CD4-positive, alpha-beta memory T cell (primary cell): ENCODE measurements at regions not wholly inside any gene's neighbourhood (a gene's known extent, or its start where the extent isn't known, plus 50 kb on each side); places are given as distances from the start of the nearest gene placed in this dataset.
A peak's percentile ranks its signal among the peaks of the same experiment; 100 is the strongest.

Experiments
- CTCF ChIA-PET: fragments of 350-600 bp; sonication (Branson Sonifier 250); formaldehyde crosslinking; loops from one replicate; lab custom pipeline; 2021; ENCODE audit warnings: inconsistent platforms; ENCODE audit not compliant: partially characterized antibody; lab: Charles Lee
- POLR2A ChIA-PET: fragments of 350-600 bp; sonication (Branson Sonifier 250); formaldehyde crosslinking; loops from one replicate; lab custom pipeline; 2021; ENCODE audit not compliant: partially characterized antibody; lab: Charles Lee
- DNase-seq, 5 donors: peaks; one replicate each; pipeline versions ENCODE4 v3.0.0 to v3.0.0-alpha.2; 2020 to 2022; ENCODE audit warnings: mixed read lengths in 1 of 5
- H3K27ac ChIP-seq: one replicate; pipeline ENCODE4 v1.7.0; 2013; ENCODE audit warnings: low read depth, low read length
- H3K27me3 ChIP-seq: 2 replicates; pipeline ENCODE4 v1.7.0; 2013; ENCODE audit warnings: mild to moderate bottlenecking, low read length, moderate library complexity; ENCODE audit not compliant: insufficient read depth
- H3K36me3 ChIP-seq: 2 replicates; pipeline ENCODE4 v1.7.0; 2013; ENCODE audit warnings: mild to moderate bottlenecking, low read length, moderate library complexity; ENCODE audit not compliant: insufficient read depth
- H3K4me1 ChIP-seq: 2 replicates; pipeline ENCODE4 v1.7.0; 2013; ENCODE audit warnings: mild to moderate bottlenecking, low read length, moderate library complexity; ENCODE audit not compliant: insufficient read depth
- H3K4me3 ChIP-seq, 2 donors: one replicate each; pipeline ENCODE4 v1.7.0; 2013; ENCODE audit warnings: low read length in 2 of 2, mild to moderate bottlenecking in 1 of 2
- H3K9me3 ChIP-seq, 2 donors: one replicate each; pipeline ENCODE4 v1.7.0; 2013; ENCODE audit warnings: low read length in 2 of 2, control low read depth in 1 of 2; ENCODE audit not compliant: control insufficient read depth in 1 of 2
- H3K27ac Mint-ChIP-seq, 7 donors: one replicate each; pipeline ENCODE4 v1.8.0; 2020 to 2021; ENCODE audit warnings: mixed read lengths in 7 of 7, mild to moderate bottlenecking in 6 of 7, inconsistent platforms in 3 of 7, moderate library complexity in 3 of 7
- H3K27me3 Mint-ChIP-seq, 2 donors: one replicate each; pipeline ENCODE4 v1.8.0; 2020 to 2021; ENCODE audit warnings: mixed read lengths in 2 of 2
- H3K36me3 Mint-ChIP-seq, 2 donors: one replicate each; pipeline ENCODE4 v1.8.0; 2020 to 2021; ENCODE audit warnings: mixed read lengths in 2 of 2, inconsistent platforms in 1 of 2, mild to moderate bottlenecking in 1 of 2
- H3K4me1 Mint-ChIP-seq, 4 donors: one replicate each; pipeline ENCODE4 v1.8.0; 2020 to 2021; ENCODE audit warnings: mixed read lengths in 4 of 4, mild to moderate bottlenecking in 1 of 4
- H3K4me3 Mint-ChIP-seq, 8 donors: one replicate each; pipeline ENCODE4 v1.8.0; 2020 to 2021; ENCODE audit warnings: mixed read lengths in 8 of 8, mild to moderate bottlenecking in 7 of 8, moderate library complexity in 6 of 8, inconsistent platforms in 3 of 8
- H3K9me3 Mint-ChIP-seq, 8 donors: one replicate each; pipeline ENCODE4 v1.8.0; 2020 to 2021; ENCODE audit warnings: mixed read lengths in 8 of 8, mild to moderate bottlenecking in 5 of 8, inconsistent platforms in 3 of 8, moderate library complexity in 1 of 8
- intact Hi-C: fragments of 100-400 bp; cut with micrococcal nuclease; formaldehyde crosslinking; loops from one replicate; pipeline ENCODE4 v1.15.1; 2023

DNA sequence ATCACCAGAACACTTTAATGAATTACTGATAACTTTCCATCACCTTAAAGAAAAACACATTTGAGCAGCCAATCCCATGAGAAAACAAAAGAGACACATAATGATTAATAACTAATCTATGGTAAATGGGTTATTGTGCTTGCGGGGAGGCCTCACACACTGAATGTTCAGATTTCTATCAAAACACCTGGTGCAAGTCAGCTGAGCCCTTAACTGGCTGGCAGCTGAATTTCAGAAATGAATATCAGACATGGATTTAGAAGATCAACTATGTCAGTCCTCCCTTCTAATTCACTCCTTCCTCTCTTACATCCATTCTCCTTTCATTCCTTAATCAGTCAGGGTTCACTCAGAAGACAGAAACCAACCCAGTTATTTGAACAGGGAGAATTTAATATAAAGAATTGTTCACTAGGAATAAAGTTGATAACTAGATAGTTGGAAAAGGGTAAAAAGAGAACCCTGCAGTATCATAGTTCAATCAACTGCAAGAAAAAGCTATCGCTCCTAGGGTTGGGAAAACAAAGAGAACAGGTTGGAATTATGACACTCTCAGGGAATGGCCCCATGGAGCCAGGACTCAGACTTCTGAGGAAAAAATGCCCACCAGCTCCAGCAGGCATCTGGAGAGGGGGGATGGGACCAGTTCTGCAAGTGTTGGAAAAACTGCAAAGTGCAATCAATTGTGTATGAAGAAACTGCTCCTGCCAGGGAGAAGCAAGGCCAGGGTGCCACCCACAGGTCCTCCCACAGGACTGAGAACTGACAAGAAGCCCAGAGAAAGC is 577.1 kb upstream of the CDH5 start:
- intact Hi-C loops: no loop called here
- POLR2A ChIA-PET: no interaction called here
- no peak overlapping the region for H3K4me3 Mint-ChIP-seq

DNA sequence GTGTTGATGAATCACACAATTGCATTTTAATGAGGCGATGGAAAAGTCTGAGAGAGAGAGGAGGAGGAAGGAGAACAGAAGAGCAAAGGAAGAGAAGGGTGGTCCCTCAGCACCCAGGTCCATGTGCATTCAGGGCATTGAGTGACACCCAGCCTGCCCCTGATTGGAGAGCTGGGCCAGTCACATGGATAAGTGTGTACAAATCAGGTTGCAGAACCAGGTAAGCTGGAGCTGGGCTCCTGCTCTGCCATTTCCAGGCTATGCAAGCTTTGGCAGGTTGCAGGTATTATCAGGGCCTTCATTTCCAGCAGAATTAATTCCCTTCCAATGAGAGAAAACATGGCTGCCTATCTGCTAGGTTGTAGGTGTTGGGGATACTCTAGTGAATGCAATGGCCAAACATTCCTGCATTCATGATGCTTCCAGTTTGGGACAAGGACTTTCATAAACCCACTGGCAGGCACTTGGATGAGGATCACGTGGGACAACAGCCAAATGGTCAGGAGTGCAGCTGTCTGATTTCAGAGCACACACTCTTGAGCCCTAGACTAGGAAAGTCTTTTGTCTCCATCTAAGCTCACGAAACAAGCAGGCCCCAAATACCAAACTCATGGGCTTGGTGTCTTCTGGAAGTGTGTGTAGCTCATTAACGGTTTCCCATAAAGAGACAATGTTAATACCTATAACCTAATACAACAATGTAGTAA is 577.9 kb upstream of the CDH5 start:
- DNase-seq: no peak
- Mint-ChIP-seq H3K36me3 (no peaks in the 10 kb centered on the region), H3K4me1 (no peaks in the 10 kb centered on the region), H3K27ac (no peak overlapping the region), H3K9me3 (peaks cover 0 to 6% (median 0%) of the 10 kb centered on the region in 8 donors), H3K4me3 (no peak overlapping the region), H3K27me3 (peaks cover 0 to 4% of the 10 kb centered on the region in 2 donors)
- Histone ChIP-seq H3K4me1 (no peaks in the 10 kb centered on the region), H3K27ac (no peak overlapping the region), H3K9me3 (no peaks in the 10 kb centered on the region), H3K27me3 (no peaks in the 10 kb centered on the region), H3K36me3 (no peaks in the 10 kb centered on the region), H3K4me3 (no peak overlapping the region)
- POLR2A ChIA-PET: no interaction called here
- CTCF ChIA-PET: no interaction called here
- intact Hi-C loops: no loop called here

More for the DNA sequence above, 577.1 kb upstream of the CDH5 start:
- Mint-ChIP-seq H3K9me3 (peaks cover 0 to 6% (median 0%) of the 10 kb centered on the region in 8 donors), H3K4me1 (no peaks in the 10 kb centered on the region), H3K36me3 (no peaks in the 10 kb centered on the region), H3K27ac (no peak overlapping the region), H3K27me3 (peaks cover 0 to 4% of the 10 kb centered on the region in 2 donors)
- no peak overlapping the region for H3K4me3 ChIP-seq
- H3K4me1 ChIP-seq: no peaks in the 10 kb centered on the region
- H3K27ac ChIP-seq: no peak overlapping the region
- no peaks in the 10 kb centered on the region for H3K27me3 ChIP-seq
- DNase-seq: no peak
- no peaks in the 10 kb centered on the region for H3K9me3 ChIP-seq
- CTCF ChIA-PET: no interaction called here
- H3K36me3 ChIP-seq: no peaks in the 10 kb centered on the region

DNA sequence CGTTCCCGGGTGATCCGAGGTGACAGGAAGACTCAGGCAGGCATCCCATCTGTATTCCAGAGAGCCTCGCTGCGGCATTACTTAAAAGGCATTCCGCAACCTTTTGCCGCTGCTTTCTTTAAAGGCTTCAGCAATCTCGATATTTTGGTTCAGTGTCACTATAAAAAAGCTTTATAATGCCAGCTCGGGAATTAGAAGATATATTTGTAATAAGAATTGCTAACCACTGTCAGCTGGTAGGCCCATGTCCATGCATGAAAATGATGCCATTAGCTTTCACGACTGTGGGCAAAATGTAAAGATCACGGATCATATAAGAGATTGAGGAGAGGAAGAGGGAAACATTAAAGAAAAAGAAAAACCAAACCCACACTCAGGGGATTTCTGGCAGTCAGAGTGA is 578.6 kb upstream of the CDH5 start:
- Histone ChIP-seq H3K27ac (no peak overlapping the region), H3K27me3 (no peaks in the 10 kb centered on the region), H3K36me3 (no peaks in the 10 kb centered on the region), H3K9me3 (no peaks in the 10 kb centered on the region), H3K4me3 (no peak overlapping the region), H3K4me1 (no peaks in the 10 kb centered on the region)
- H3K4me3 Mint-ChIP-seq: no peak overlapping the region
- intact Hi-C loops: no loop called here
- H3K4me1 Mint-ChIP-seq: no peaks in the 10 kb centered on the region
- H3K27me3 Mint-ChIP-seq: peaks cover 0 to 4% of the 10 kb centered on the region in 2 donors
- no peak for DNase-seq
- CTCF ChIA-PET: no interaction called here
- H3K27ac Mint-ChIP-seq: no peak overlapping the region
- POLR2A ChIA-PET: no interaction called here
- peaks cover 0 to 6% (median 0%) of the 10 kb centered on the region in 8 donors for H3K9me3 Mint-ChIP-seq
- H3K36me3 Mint-ChIP-seq: no peaks in the 10 kb centered on the region

DNA sequence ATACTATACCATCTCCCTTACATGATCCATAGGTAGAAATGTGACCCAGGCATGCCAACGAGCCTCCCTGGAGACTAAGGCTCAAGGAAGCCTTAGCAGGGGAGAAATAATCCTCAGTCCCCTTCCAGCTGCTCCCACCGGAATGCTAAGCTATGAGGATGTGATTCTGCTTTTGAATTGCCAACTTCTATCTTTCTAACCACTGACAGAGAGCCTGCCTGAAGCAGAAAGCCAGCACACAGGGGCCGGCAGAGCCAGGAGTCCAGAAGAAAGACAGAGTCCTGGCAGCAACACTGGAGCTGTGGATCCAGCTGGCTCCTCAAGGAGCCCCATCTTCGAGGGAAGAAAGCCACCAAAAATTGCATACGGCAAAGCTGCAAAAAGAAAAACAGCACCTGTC is 579.6 kb upstream of the CDH5 start:
- Histone ChIP-seq H3K27me3 (no peaks in the 10 kb centered on the region), H3K9me3 (no peaks in the 10 kb centered on the region), H3K4me1 (no peaks in the 10 kb centered on the region), H3K36me3 (no peaks in the 10 kb centered on the region), H3K27ac (no peak overlapping the region), H3K4me3 (no peak overlapping the region)
- ChIA-PET CTCF (no interaction called here), POLR2A (no interaction called here)
- Mint-ChIP-seq H3K4me1 (no peaks in the 10 kb centered on the region), H3K4me3 (no peak overlapping the region), H3K27me3 (no peaks in the 10 kb centered on the region), H3K27ac (no peak overlapping the region), H3K36me3 (no peaks in the 10 kb centered on the region), H3K9me3 (peaks cover 0 to 6% (median 0%) of the 10 kb centered on the region in 8 donors)
- DNase-seq: no peak
- intact Hi-C loops: no loop called here

DNA sequence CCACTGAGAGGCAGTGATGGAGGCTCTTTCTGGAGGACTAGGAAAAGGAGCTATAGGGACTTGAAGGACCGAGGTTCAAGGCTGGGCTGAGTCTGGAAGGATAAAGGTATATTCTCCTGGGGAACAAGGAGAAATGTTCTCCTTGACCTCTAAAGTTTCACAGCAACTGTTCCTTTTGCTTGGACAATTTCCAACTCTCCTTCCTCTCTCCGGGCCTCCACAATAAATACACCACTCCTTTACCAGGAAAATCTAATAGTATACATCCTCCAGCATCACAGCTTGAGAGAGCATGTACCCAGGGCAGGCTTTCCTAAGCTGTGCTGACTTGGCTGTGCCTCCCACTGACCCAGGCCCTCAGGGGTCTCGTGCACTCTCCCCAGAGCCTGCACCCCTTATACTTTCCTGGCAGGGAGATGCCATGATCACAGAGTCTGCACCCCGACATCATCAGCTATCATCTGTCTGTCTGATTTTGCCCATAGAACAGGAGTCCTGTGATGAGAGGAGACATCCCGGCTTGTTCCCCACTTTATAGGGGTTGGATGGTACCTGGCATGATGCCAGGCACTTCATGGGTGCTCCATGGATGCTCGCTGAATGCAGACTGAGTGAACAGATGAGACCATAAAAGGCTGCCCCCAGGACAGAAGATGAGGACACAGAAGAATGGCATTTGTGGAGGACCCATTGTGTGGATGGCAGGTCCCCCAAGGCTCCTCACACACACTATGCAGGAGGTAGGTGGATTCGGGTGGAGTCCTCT is 582.6 kb upstream of the CDH5 start:
- Mint-ChIP-seq H3K9me3 (peaks cover 0 to 12% (median 4%) of the 10 kb centered on the region in 8 donors), H3K27ac (no peak overlapping the region), H3K4me3 (peak overlapping the region in 1 of 8 donors; percentile 52), H3K27me3 (no peaks in the 10 kb centered on the region), H3K4me1 (no peaks in the 10 kb centered on the region), H3K36me3 (no peaks in the 10 kb centered on the region)
- ChIA-PET CTCF (no interaction called here), POLR2A (no interaction called here)
- intact Hi-C loops: no loop called here
- no peak for DNase-seq
- Histone ChIP-seq H3K9me3 (no peaks in the 10 kb centered on the region), H3K27me3 (no peaks in the 10 kb centered on the region), H3K27ac (no peak overlapping the region), H3K36me3 (no peaks in the 10 kb centered on the region), H3K4me3 (no peak overlapping the region), H3K4me1 (no peaks in the 10 kb centered on the region)

DNA sequence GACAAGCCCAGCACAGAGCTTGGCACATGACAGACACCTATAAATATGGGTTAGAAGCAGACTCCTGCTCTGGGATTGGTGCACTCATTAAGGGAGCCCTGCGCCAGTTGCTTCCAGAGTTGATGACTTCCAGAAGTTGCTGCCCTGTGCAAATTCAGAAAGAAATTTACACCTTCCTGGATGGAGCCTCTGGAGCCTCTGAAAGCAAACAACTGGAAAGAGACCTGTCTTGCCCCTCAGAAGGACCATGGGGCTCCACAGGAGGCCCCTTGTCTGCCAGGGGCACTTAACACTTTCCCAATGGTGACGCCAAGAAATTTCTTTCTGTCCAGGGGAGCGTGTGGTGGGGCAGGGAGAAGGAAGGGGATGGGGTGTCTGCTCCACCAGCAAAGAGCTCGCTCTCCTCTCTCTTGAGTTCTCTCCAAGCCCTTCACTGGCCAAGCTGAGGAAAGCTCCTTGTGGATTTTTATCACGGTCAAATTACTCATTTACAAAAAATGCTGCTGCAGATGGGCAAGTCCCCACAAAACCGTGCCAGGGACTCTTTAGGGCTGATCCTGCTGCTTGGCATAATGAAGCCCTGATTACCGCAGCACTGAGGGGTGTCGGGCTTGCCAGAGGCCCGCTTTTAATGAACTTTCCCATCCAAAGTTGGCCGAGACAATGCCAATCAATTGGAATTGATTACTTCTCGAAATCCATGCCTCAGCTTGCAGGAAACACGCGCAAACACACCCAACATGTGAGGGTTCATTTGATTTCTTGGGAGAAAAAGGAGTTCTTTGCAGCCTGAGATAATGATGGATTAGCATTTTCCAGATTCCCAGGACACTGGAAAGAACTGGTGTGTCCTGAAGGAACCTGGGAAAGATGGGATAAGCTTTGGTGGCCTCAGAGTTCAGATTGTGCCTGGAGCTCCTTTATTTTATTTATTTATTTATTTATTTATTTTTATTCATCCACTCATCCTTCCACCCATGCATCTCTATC is 583.6 kb upstream of the CDH5 start:
- H3K4me1 ChIP-seq: no peaks in the 10 kb centered on the region
- Mint-ChIP-seq H3K4me1 (no peaks in the 10 kb centered on the region), H3K4me3 (no peak overlapping the region), H3K36me3 (no peaks in the 10 kb centered on the region), H3K27ac (no peak overlapping the region), H3K9me3 (peaks cover 0 to 12% (median 4%) of the 10 kb centered on the region in 8 donors), H3K27me3 (no peaks in the 10 kb centered on the region)
- POLR2A ChIA-PET: no interaction called here
- H3K36me3 ChIP-seq: no peaks in the 10 kb centered on the region
- DNase-seq: no peak
- H3K9me3 ChIP-seq: no peaks in the 10 kb centered on the region
- intact Hi-C loops: no loop called here
- H3K27ac ChIP-seq: no peak overlapping the region
- H3K27me3 ChIP-seq: no peaks in the 10 kb centered on the region
- CTCF ChIA-PET: no interaction called here
- no peak overlapping the region for H3K4me3 ChIP-seq
